ENCODE measurements at regions not wholly inside any gene's neighbourhood (a gene's known extent, or its start where the extent isn't known, plus 50 kb on each side); places are given as distances from the start of the nearest gene placed in this dataset.

DNA sequence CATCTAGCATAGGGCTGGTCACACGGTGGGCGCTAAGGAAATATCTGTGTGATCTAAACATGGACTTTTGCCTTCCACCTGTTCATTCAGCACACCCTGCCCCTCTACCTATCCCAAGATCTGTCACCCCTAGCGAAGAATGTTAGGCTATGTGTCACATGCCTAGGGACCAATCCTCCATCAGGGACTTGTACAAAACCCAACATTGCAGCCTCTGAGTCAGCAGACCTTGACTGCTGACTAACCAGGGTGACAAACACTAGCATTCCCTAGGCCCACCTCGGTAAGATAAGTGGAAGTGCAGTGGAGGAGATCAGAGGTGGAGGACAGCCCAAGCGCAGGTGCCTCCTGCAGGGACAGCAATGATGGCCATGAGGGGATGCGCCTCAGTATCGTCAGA lies 99.2 kb downstream of the SOX11 start:
- H3K4me1 ChIP-seq (ENCODE audit: control insufficient read depth, extremely low read depth, insufficient read depth, low read length): no peaks in the 10 kb centered on the region
- TF ChIP-seq CTCF (optimal IDR thresholded peaks at IDR 0.05 in 1 of 3, IDR thresholded peaks at IDR 0.05 in 1 of 3, conservative IDR thresholded peaks at IDR 0.05 in 1 of 3; ENCODE audit: extremely low read depth in 1 of 3, insufficient read depth in 2 of 3, low read length in 3 of 3) (no peak), EZH2 (IDR thresholded peaks at IDR 0.05; ENCODE audit: low read length) (no peak)
- H3K27ac ChIP-seq (ENCODE audit: control insufficient read depth, insufficient read depth, low read length): no peak overlapping the region
- H2AFZ ChIP-seq (ENCODE audit: control insufficient read depth, low read length): no peak overlapping the region
- H3K9me3 ChIP-seq (ENCODE audit: control insufficient read depth, low read depth, low read length): peaks cover 1% of the 10 kb centered on the region
- no peaks in the 10 kb centered on the region for H3K36me3 ChIP-seq (ENCODE audit: control insufficient read depth in 2 of 2, extremely low read depth in 1 of 2, insufficient read depth in 2 of 2, low read length in 2 of 2)
- no peaks in the 10 kb centered on the region for H3K27me3 ChIP-seq (ENCODE audit: control insufficient read depth, extremely low read depth, insufficient read depth, low read length)
- H4K20me1 ChIP-seq (ENCODE audit: control insufficient read depth, extremely low read depth, insufficient read depth, low read length): no peaks in the 10 kb centered on the region
- no peaks in the 10 kb centered on the region for H3K9me1 ChIP-seq (ENCODE audit: control insufficient read depth, extremely low read depth, insufficient read depth, low read length)
- H3K4me2 ChIP-seq (ENCODE audit: control insufficient read depth, extremely low read depth, insufficient read depth, low read depth, low read length): no peak overlapping the region
- DNase-seq (ENCODE audit: low read depth, low spot score): no peak
- dilution Hi-C loops (cut with MboI; ENCODE audit: extremely low pct_ligation_motif_present, low sequenced_read_pairs): no loop called here
- no peak overlapping the region for H3K4me3 ChIP-seq (ENCODE audit: control insufficient read depth in 2 of 3, extremely low read depth in 1 of 3, insufficient read depth in 2 of 3, low read depth in 1 of 3, low read length in 3 of 3)
- no peaks in the 10 kb centered on the region for H3K79me2 ChIP-seq (ENCODE audit: control insufficient read depth, insufficient read depth, low read length)
- no peak overlapping the region for H3K9ac ChIP-seq (ENCODE audit: control insufficient read depth, extremely low read depth, insufficient read depth, low read length)
- no peak for FAIRE-seq

DNA sequence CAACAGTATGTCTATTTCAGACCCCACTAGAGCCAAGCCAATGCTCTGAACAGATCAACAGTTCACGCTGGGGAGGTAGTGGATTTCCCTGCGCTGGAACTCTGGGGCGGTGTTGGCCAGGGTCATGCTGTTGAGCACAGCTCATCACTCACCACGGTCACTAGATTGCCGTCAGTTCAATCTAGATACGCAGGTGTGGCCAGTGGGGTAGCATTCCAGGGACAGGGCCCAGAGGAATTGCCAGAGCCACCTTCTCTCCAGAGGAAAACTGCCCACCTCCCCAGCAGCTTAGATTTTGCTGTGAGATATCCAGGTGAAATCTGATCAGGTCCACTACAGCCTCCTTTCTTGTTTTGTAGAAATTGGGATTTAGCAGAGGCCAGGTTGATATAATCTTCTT lies 101.8 kb downstream of the SOX11 start:
- H3K9me1 ChIP-seq (ENCODE audit: control insufficient read depth, extremely low read depth, insufficient read depth, low read length): no peaks in the 10 kb centered on the region
- H3K4me2 ChIP-seq (ENCODE audit: control insufficient read depth, extremely low read depth, insufficient read depth, low read depth, low read length): no peak overlapping the region
- FAIRE-seq (no peak), DNase-seq (ENCODE audit: low read depth, low spot score) (no peak)
- H4K20me1 ChIP-seq (ENCODE audit: control insufficient read depth, extremely low read depth, insufficient read depth, low read length): no peaks in the 10 kb centered on the region
- no peak overlapping the region for H2AFZ ChIP-seq (ENCODE audit: control insufficient read depth, low read length)
- H3K4me1 ChIP-seq (ENCODE audit: control insufficient read depth, extremely low read depth, insufficient read depth, low read length): no peaks in the 10 kb centered on the region
- H3K9ac ChIP-seq (ENCODE audit: control insufficient read depth, extremely low read depth, insufficient read depth, low read length): no peak overlapping the region
- H3K27ac ChIP-seq (ENCODE audit: control insufficient read depth, insufficient read depth, low read length): no peak overlapping the region
- H3K36me3 ChIP-seq (ENCODE audit: control insufficient read depth in 2 of 2, extremely low read depth in 1 of 2, insufficient read depth in 2 of 2, low read length in 2 of 2): no peaks in the 10 kb centered on the region
- peaks cover 2% of the 10 kb centered on the region for H3K9me3 ChIP-seq (ENCODE audit: control insufficient read depth, low read depth, low read length)
- no peak for TF ChIP-seq CTCF (optimal IDR thresholded peaks at IDR 0.05 in 1 of 3, IDR thresholded peaks at IDR 0.05 in 1 of 3, conservative IDR thresholded peaks at IDR 0.05 in 1 of 3; ENCODE audit: extremely low read depth in 1 of 3, insufficient read depth in 2 of 3, low read length in 3 of 3)
- TF ChIP-seq EZH2 (IDR thresholded peaks at IDR 0.05; ENCODE audit: low read length): no peak
- dilution Hi-C loops (cut with MboI; ENCODE audit: extremely low pct_ligation_motif_present, low sequenced_read_pairs): no loop called here
- no peak overlapping the region for H3K4me3 ChIP-seq (ENCODE audit: control insufficient read depth in 2 of 3, extremely low read depth in 1 of 3, insufficient read depth in 2 of 3, low read depth in 1 of 3, low read length in 3 of 3)
- no peaks in the 10 kb centered on the region for H3K27me3 ChIP-seq (ENCODE audit: control insufficient read depth, extremely low read depth, insufficient read depth, low read length)
- no peaks in the 10 kb centered on the region for H3K79me2 ChIP-seq (ENCODE audit: control insufficient read depth, insufficient read depth, low read length)
